ENCODE measurements at regions not wholly inside any gene's neighbourhood (a gene's known extent, or its start where the extent isn't known, plus 50 kb on each side); places are given as distances from the start of the nearest gene placed in this dataset.

- H3K18ac ChIP-seq (ENCODE audit: insufficient read length, low read depth, low read length): no peak overlapping the region
- no peak overlapping the region for H4K8ac ChIP-seq (replicated peaks; ENCODE audit: insufficient read length, low read depth, low read length)
- no peak overlapping the region for H4K5ac ChIP-seq (ENCODE audit: insufficient read length, low read depth, low read length)
- DNase-seq: no peak
- H3K9me3 ChIP-seq (ENCODE audit: control insufficient read depth, low read depth, low read length): no peaks in the 10 kb centered on the region
- Mint-ChIP-seq H3K36me3 (ENCODE audit: insufficient read depth in 1 of 3, low read depth in 3 of 3) (no peaks in the 10 kb centered on the region; a peak in 3 of 7 replicates), H3K4me3 (no peak overlapping the region), H3K9me3 (peaks cover 10 to 12% of the 10 kb centered on the region in 2 experiments), H3K27me3 (ENCODE audit: low read depth) (no peaks in the 10 kb centered on the region; the same call in 1 of the 2 replicates), H3K4me1 (no peaks in the 10 kb centered on the region), H3K27ac (no peak overlapping the region)
- no peak overlapping the region for H3K27ac ChIP-seq (ENCODE audit: insufficient read length, low read depth, low read length)
- H3K79me2 ChIP-seq (ENCODE audit: insufficient read depth, low read length): no peaks in the 10 kb centered on the region
- H3K23me2 ChIP-seq (ENCODE audit: insufficient read length, low read depth, low read length, poor library complexity, severe bottlenecking): no peaks in the 10 kb centered on the region
- no peak overlapping the region for H2BK20ac ChIP-seq (ENCODE audit: low read depth, low read length, poor library complexity, severe bottlenecking)
- no peaks in the 10 kb centered on the region for H4K20me1 ChIP-seq (ENCODE audit: control insufficient read depth, insufficient read depth, insufficient read length)
- H3K4me1 ChIP-seq (ENCODE audit: insufficient read depth, low read length): no peaks in the 10 kb centered on the region
- H3K9ac ChIP-seq (ENCODE audit: extremely low read depth, insufficient read length, low read length): no peak overlapping the region
- H2BK15ac ChIP-seq (ENCODE audit: low read depth, low read length): no peak overlapping the region
- no peak overlapping the region for H3K4ac ChIP-seq (ENCODE audit: low read depth, low read length)
- H3K14ac ChIP-seq (ENCODE audit: insufficient read depth, low read length): no peak overlapping the region
- H2BK120ac ChIP-seq (ENCODE audit: low read depth, low read length, poor library complexity, severe bottlenecking): no peak overlapping the region
- no peaks in the 10 kb centered on the region for H3K79me1 ChIP-seq (ENCODE audit: insufficient read depth, low read depth, low read length, poor library complexity, severe bottlenecking)
- no peak overlapping the region for H3K23ac ChIP-seq (ENCODE audit: insufficient read length, low read depth, low read length)
- H3K4me2 ChIP-seq (ENCODE audit: insufficient read depth, insufficient read length, low read length): no peak overlapping the region
- no CpG with 5 or more reads among the region's 1 CpG for WGBS (ENCODE audit: extremely low coverage, insufficient read length, low lambda C conversion rate)
- H2AK5ac ChIP-seq (ENCODE audit: insufficient read length, low read length): no peak overlapping the region
- no peak overlapping the region for H3K56ac ChIP-seq (ENCODE audit: insufficient read length, low read depth, low read length)
- no peak for TF ChIP-seq CTCF (conservative IDR thresholded peaks at IDR 0.05)
- H2BK5ac ChIP-seq (ENCODE audit: insufficient read length, low read length): no peak overlapping the region
- H3T11ph ChIP-seq (ENCODE audit: low read length): no peak overlapping the region
- no peak overlapping the region for H2BK12ac ChIP-seq (ENCODE audit: insufficient read length, low read depth, low read length)
- no peak overlapping the region for H2AFZ ChIP-seq (ENCODE audit: low read length)
- H4K91ac ChIP-seq (ENCODE audit: insufficient read length, low read depth, low read length): no peak overlapping the region
- no peaks in the 10 kb centered on the region for H3K27me3 ChIP-seq (ENCODE audit: insufficient read depth, low read length)
These were observed 239.9 kb downstream of the ATPSCKMT start for GRCh38 chr5:10009802-10010201.
